ENCODE measurements at regions not wholly inside any gene's neighbourhood (a gene's known extent, or its start where the extent isn't known, plus 50 kb on each side); places are given as distances from the start of the nearest gene placed in this dataset.

- TF ChIP-seq, protein P1, sequence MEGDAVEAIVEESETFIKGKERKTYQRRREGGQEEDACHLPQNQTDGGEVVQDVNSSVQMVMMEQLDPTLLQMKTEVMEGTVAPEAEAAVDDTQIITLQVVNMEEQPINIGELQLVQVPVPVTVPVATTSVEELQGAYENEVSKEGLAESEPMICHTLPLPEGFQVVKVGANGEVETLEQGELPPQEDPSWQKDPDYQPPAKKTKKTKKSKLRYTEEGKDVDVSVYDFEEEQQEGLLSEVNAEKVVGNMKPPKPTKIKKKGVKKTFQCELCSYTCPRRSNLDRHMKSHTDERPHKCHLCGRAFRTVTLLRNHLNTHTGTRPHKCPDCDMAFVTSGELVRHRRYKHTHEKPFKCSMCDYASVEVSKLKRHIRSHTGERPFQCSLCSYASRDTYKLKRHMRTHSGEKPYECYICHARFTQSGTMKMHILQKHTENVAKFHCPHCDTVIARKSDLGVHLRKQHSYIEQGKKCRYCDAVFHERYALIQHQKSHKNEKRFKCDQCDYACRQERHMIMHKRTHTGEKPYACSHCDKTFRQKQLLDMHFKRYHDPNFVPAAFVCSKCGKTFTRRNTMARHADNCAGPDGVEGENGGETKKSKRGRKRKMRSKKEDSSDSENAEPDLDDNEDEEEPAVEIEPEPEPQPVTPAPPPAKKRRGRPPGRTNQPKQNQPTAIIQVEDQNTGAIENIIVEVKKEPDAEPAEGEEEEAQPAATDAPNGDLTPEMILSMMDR (IDR thresholded peaks at IDR 0.05), result no peak
- no peak for TF ChIP-seq POLR2A (IDR thresholded peaks at IDR 0.05)
These were observed 163.2 kb downstream of the WSCD1 start for GRCh38 chr17:6233339-6233738.

Measured in thyroid gland (tissue), 4 donors.